Inflammatory macrophage (primary cell): ENCODE measurements at regions not wholly inside any gene's neighbourhood (a gene's known extent, or its start where the extent isn't known, plus 50 kb on each side); places are given as distances from the start of the nearest gene placed in this dataset.
"Not testable (repeated sequence)": the region's sequence is repeated elsewhere in the genome, so short reads cannot be mapped to it uniquely, and the experiment has no call there.

Source experiments
- DNase-seq, 2 donors: peaks; one replicate each; pipeline ENCODE4 v3.0.0-alpha.2; 2020 to 2022

- DNase-seq = no peak
Measured at GRCh38 chr13:107811233-107812013, 403.9 kb downstream of the LIG4 start.

DNA sequence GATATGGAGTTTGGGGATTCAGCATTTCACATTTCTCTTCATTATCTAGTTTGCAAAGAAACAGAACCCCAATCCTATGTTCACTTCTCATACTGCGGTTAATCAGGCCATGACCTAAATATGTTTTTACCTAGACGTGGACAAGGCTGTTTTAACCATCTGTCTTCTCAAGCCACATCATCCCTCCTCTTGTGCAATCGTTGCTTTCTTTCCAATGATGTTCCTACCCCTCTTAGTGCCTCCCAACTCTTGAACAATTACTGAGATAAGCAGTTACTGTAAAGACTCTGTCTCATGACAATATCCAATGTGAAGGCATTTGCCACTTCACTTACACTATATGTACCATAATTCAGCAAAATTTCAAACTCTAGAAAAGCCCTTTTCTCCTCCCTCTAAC, 406.2 kb downstream of the LIG4 start:
- no peak for DNase-seq

DNA sequence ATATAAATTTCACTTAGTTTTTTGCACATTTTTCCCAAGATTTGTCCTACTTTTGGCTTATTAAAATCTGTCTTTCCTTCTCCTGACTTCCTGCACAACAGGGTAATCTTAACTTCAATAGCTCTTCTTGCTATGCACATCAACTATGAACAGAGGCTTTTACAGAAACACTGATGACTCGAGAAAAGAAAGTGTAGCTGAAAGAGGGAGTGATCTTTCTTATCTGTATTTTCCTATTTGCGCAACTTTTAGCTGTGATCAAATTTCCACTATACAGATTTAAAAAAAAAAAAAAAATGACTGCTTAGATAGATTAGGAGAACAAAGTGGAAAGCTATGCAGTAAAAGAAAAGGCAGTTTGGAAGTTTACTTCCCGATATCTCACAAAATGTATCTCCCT, 406.9 kb downstream of the LIG4 start:
- no peak for DNase-seq

GRCh38 chr13:107807306-107808073, 407.8 kb downstream of the LIG4 start:
- no peak for DNase-seq

- DNase-seq = no peak
Measured at GRCh38 chr13:107806726-107807125, 408.6 kb downstream of the LIG4 start.

- DNase-seq = no peak
Measured at GRCh38 chr13:107803822-107804495, 411.4 kb downstream of the LIG4 start.

DNA sequence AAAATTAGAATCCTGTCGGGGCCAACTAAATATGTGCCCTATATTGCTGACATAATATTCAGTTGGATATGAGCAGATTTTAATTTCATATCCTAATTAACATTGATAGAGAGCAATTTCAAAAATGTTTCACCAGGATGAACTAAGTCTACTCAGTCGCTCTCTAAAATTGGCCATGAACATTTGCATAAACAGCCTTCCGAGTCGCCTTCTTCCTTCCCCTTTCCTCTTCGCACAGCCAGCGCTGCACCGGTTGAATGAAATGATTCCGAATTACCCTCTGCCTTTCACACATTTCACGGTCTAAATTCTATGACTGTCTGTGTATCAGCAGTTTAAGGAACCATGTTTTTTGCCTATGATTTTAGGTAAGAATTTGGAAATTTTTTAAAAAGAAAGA, 413.7 kb downstream of the LIG4 start:
- no peak for DNase-seq

DNA sequence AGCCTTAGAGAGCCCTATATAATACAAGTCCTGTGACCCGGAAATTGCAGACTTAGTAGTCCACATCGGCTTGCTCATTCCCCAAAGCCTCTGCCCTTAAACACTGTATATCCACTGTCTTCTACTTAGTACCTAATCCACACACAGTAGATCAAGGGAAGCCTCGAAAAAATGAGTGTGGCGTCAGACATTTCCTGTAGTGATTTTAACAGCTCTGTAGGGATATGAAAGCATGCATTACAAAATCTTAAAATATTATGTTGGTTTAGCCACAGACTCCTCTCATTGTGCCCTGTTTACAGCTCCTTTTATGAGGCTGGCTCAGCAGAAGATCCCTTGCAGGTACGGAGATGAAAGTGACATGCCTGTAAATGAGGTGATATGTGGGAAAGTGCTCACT, 416.3 kb downstream of the LIG4 start:
- DNase-seq = no peak

DNA sequence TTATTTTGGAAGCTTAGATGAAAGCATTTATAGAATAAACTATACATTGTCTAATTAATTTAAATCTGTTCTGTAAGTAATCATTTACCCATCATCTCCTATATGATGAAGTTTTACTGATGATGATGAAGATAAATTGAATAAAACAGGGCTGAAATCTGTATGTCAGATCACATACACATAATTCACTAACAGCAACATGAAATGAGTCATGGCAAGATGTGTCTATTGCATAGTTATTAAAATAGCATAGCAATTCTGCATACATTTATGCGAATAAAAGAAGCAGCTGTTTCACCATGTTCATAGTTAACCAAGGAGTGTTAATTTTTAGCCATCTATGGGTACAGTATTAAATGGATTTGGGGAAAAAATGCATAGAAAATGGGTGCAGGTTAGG, 424.9 kb downstream of the LIG4 start:
- no peak for DNase-seq

- DNase-seq = no peak
Measured at GRCh38 chr13:107788464-107789165, 426.7 kb downstream of the LIG4 start.

DNA sequence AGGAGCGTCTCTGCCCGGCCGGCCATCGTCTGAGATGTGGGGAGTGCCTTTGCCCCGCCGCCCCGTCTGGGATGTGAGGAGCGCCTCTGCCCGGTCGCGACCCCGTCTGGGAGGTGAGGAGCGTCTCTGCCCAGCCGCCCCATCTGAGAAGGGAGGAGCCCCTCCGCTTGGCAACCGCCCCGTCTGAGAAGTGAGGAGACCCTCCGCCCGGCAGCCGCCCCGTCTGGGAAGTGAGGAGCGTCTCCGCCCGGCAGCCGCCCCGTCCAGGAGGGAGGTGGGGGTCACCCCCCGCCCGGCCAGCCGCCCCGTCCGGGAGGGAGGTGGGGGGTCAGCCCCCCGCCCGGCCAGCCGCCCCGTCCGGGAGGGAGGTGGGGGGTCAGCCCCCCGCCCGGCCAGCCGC, 432.7 kb downstream of the LIG4 start:
- DNase-seq = not testable (repeated sequence)

DNA sequence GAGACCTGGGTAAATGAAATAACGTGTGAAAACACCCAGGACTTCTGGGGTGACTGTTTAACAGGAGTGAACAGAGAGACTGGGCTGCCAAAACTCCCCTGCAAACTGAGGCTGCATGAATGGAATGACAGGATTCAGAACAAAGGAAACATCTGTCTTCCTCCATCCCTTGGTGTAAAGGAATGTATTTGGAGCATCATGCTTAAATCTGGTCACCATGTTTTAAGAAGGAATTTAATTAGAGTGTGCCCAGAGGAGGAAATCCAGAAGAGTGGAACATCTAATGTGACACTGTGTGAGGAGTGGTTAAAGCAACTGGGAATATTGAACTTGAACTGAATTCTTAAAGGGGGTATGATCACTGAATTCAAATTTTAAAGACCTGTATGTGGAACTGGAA, 437.2 kb downstream of the LIG4 start:
- DNase-seq = no peak

- DNase-seq = no peak
Measured at GRCh38 chr13:107770541-107770940, 444.8 kb downstream of the LIG4 start.

GRCh38 chr13:107767119-107767518, 448.2 kb downstream of the LIG4 start:
- DNase-seq = no peak

GRCh38 chr13:107765724-107766401, 449.5 kb downstream of the LIG4 start:
- DNase-seq = no peak

DNA sequence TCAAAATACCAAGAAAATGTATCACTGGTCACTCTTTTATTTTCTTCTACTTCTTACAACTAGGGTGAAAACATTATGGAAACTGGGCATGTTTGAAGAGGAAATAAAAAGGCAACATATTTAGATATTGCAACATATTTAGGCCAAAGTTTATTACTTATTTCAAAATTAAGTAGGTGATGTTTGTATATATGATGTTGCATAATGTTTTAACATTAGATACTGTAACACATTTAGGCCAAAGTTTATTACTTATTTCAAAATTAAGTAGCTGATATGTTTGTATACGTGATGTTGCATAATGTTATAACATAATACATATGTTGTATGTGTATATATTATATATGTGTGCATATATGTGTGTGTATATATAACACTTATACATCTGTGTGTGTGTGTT, 451.3 kb downstream of the LIG4 start:
- DNase-seq = no peak

GRCh38 chr13:107753748-107754147, 461.6 kb downstream of the LIG4 start:
- DNase-seq = no peak

DNA sequence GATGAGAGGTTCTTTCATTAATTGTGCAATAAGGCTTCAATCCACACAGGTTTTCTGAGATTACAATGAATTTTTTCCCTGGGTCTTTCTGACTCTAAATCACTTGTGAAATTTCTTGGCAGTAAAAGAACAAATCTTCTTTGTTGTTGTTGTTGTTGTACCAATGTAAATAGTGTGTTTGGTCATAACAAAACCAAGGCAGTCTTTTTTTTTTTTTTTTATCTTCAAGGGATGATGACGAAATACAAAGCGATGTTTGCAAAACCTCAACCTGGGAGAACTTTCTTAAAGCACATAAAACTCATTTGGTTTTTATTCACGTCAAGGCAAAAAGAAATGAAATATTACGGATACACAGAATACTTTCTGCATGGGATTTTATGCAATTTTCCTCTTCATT, 462.0 kb downstream of the LIG4 start:
- no peak for DNase-seq

- no peak for DNase-seq
Measured at GRCh38 chr13:107743983-107744382, 471.4 kb downstream of the LIG4 start.

- no peak for DNase-seq
Measured at GRCh38 chr13:107743526-107743925, 471.8 kb downstream of the LIG4 start.

- no peak for DNase-seq
Measured at GRCh38 chr13:107743100-107743499, 472.2 kb downstream of the LIG4 start.

DNA sequence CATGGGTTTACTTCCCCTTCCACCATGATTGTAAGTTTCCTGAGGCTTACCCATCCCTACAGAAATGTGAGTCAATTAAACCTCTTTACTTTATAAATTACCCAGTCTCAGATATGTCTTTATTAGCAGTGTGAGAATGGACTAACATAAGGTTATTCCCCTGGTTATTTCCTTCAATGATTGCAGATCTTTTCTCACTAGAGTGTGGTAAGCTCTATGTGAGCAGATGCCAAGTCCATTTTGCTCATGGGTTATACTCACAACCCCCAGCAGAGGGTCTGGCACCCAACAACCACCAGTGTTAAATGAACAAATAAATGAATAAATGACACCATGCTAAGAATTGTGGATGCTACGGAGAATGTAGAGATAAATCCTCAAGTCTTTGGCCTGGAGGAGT, 472.8 kb downstream of the LIG4 start:
- DNase-seq = no peak
